Chondrocyte (in vitro differentiated cells): ENCODE measurements at regions not wholly inside any gene's neighbourhood (a gene's known extent, or its start where the extent isn't known, plus 50 kb on each side); places are given as distances from the start of the nearest gene placed in this dataset.

Experiments
- DNase-seq: peaks from one replicate; pipeline ENCODE4 v3.0.0; 2021; ENCODE audit warnings: mixed read lengths, low spot score
- H3K27ac Mint-ChIP-seq: one replicate; pipeline ENCODE4 v1.8.0; 2021; ENCODE audit warnings: mild to moderate bottlenecking, moderate library complexity, mixed read lengths; ENCODE audit not compliant: unreplicated experiment
- H3K27me3 Mint-ChIP-seq: 2 replicates; pipeline ENCODE4 v1.8.0; 2021; ENCODE audit warnings: low read depth, mixed read lengths
- H3K36me3 Mint-ChIP-seq: 2 replicates; pipeline ENCODE4 v1.8.0; 2021; ENCODE audit warnings: low read depth, mixed read lengths
- H3K4me1 Mint-ChIP-seq: 2 replicates; pipeline ENCODE4 v1.8.0; 2021; ENCODE audit warnings: low read depth, mild to moderate bottlenecking, mixed read lengths
- H3K4me3 Mint-ChIP-seq: one replicate; pipeline ENCODE4 v1.8.0; 2021; ENCODE audit warnings: mild to moderate bottlenecking, moderate library complexity, mixed read lengths; ENCODE audit not compliant: unreplicated experiment
- H3K9me3 Mint-ChIP-seq: 2 replicates; pipeline ENCODE4 v1.8.0; 2021; ENCODE audit warnings: low read depth, mixed read lengths
- TF ChIP-seq, protein P1 (sequence below): fragments of 200-600 bp; sonication (generic); IDR thresholded peaks from 2 replicates; pipeline ENCODE4 v1.5.0; 2021; ENCODE audit warnings: antibody characterized with exemption, mild to moderate bottlenecking, moderate library complexity

DNA sequence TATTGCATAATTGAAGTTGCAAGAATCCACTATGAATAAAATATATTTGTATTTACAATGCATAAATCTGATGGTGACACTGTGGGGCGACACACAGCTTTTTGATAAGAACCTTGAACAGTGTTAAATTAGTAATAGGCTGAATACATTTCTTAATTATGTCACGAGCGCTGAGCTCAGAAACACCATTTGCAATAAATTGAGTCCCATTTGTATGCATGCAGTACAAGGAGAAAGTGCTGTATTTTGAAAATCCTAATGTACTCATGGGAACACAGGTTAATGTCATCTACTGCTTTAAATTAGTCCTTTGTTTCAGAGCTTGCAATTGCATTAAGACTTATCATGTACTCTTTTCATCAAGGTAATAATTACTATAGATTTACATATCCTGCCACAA, 579.5 kb downstream of the RBFOX1 start:
- TF ChIP-seq, protein P1, sequence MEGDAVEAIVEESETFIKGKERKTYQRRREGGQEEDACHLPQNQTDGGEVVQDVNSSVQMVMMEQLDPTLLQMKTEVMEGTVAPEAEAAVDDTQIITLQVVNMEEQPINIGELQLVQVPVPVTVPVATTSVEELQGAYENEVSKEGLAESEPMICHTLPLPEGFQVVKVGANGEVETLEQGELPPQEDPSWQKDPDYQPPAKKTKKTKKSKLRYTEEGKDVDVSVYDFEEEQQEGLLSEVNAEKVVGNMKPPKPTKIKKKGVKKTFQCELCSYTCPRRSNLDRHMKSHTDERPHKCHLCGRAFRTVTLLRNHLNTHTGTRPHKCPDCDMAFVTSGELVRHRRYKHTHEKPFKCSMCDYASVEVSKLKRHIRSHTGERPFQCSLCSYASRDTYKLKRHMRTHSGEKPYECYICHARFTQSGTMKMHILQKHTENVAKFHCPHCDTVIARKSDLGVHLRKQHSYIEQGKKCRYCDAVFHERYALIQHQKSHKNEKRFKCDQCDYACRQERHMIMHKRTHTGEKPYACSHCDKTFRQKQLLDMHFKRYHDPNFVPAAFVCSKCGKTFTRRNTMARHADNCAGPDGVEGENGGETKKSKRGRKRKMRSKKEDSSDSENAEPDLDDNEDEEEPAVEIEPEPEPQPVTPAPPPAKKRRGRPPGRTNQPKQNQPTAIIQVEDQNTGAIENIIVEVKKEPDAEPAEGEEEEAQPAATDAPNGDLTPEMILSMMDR, result no peak
- H3K36me3 Mint-ChIP-seq, result no peaks in the 10 kb centered on the region
- no peak overlapping the region for H3K27ac Mint-ChIP-seq
- no peak overlapping the region for H3K4me3 Mint-ChIP-seq
- H3K4me1 Mint-ChIP-seq, result no peaks in the 10 kb centered on the region
- no peaks in the 10 kb centered on the region for H3K27me3 Mint-ChIP-seq
- no peak for DNase-seq
- peaks cover 33% of the 10 kb centered on the region for H3K9me3 Mint-ChIP-seq

DNA sequence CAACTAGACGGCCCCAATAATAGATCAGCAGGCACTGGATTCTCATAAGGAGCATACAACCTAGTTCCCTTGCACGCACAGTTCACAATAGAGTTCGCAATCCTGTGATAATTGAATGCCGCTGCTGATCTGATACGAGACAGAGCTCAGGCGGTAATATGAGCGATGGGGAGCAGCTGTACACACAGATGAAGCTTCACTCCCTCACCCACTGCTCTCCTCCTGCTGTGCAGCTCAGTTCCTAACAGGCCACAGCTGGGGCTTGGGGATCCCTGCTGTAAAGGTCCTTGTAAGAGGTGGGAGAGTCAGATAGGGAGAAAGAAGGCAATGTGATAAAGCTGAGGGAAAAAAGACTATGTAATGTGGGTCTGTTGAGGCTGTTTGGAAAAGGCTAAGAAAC, 577.5 kb downstream of the RBFOX1 start:
- Mint-ChIP-seq H3K4me1 (no peaks in the 10 kb centered on the region), H3K27me3 (no peaks in the 10 kb centered on the region), H3K9me3 (peaks cover 36% of the 10 kb centered on the region), H3K36me3 (no peaks in the 10 kb centered on the region), H3K4me3 (no peak overlapping the region), H3K27ac (no peak overlapping the region)
- DNase-seq, result no peak
- TF ChIP-seq, protein P1, result no peak

DNA sequence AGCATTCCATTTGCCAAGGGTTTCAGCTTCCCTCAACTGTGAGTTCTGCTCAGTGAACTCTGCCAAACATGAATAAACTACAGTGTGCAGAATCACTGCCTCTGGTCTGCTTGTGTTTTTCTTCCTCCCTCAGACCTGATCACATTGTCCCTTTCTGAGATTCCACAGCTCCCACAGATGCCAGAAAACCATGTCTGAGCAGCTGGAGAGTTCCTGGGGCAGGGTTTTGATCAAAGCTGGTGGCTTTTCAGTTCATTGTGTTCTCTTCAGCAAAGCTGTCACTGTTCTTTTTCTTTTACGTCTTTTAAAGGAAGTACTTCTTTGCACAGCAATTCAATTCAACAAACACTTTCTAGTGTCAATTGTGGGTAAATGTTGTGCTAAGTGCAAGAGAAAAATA, 555.8 kb downstream of the RBFOX1 start:
- H3K9me3 Mint-ChIP-seq, result peaks cover 8% of the 10 kb centered on the region
- H3K36me3 Mint-ChIP-seq, result no peaks in the 10 kb centered on the region
- H3K27me3 Mint-ChIP-seq, result no peaks in the 10 kb centered on the region
- H3K4me3 Mint-ChIP-seq, result no peak overlapping the region
- DNase-seq, result no peak
- H3K4me1 Mint-ChIP-seq, result no peaks in the 10 kb centered on the region
- TF ChIP-seq, protein P1, result no peak
- no peak overlapping the region for H3K27ac Mint-ChIP-seq

DNA sequence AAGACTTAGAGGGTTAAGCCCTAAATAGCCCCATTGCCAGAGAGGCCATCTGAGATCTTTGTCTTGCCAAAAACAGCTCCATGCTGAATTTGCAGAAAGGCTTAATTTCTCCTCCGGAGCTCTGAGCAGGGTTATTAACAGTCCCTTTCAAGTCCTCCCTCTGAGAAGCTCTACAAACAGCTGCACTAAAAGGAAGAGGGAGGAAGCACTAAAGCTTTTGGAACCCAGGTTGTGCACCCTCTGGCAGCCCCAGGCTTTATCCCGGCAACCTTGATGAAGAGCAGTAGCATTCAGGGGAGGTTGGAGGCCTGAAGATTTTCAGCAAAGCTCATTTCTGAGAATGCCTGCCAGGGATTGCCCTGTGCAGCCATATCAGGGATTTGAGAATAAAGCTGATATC, 554.7 kb downstream of the RBFOX1 start:
- no peak for DNase-seq
- H3K4me1 Mint-ChIP-seq, result no peaks in the 10 kb centered on the region

DNA sequence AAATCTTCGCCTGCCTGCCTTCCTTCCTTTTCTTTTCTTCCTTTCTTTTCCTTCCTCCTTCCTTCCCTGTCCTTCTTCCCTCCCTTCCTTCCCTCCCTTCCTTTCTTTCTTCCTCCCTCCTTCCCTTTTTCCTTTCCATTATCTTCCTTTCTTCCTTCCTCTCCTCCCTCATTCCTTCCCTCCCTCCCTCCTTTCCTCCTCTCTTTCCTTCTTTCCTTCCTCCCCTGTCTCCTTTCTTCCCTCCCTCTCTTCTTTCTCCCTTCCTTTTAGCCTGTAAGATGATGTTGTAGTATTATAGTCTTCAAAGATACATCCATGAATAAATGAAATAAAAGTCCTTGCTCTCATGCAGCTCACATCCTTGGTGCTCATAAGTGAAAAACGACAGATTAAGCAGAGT, 539.3 kb downstream of the RBFOX1 start:
- Mint-ChIP-seq H3K4me3 (no peak overlapping the region), H3K4me1 (no peaks in the 10 kb centered on the region), H3K27ac (no peak overlapping the region), H3K36me3 (no peaks in the 10 kb centered on the region), H3K9me3 (peaks cover 30% of the 10 kb centered on the region), H3K27me3 (no peaks in the 10 kb centered on the region)
- TF ChIP-seq, protein P1, result no peak
- no peak for DNase-seq

More for the DNA sequence above, 554.7 kb downstream of the RBFOX1 start:
- Mint-ChIP-seq H3K27me3 (no peaks in the 10 kb centered on the region), H3K9me3 (peaks cover 10% of the 10 kb centered on the region), H3K27ac (no peak overlapping the region), H3K36me3 (no peaks in the 10 kb centered on the region), H3K4me3 (no peak overlapping the region)
- TF ChIP-seq, protein P1, result no peak
